ENCODE measurements at regions not wholly inside any gene's neighbourhood (a gene's known extent, or its start where the extent isn't known, plus 50 kb on each side); places are given as distances from the start of the nearest gene placed in this dataset.

DNA sequence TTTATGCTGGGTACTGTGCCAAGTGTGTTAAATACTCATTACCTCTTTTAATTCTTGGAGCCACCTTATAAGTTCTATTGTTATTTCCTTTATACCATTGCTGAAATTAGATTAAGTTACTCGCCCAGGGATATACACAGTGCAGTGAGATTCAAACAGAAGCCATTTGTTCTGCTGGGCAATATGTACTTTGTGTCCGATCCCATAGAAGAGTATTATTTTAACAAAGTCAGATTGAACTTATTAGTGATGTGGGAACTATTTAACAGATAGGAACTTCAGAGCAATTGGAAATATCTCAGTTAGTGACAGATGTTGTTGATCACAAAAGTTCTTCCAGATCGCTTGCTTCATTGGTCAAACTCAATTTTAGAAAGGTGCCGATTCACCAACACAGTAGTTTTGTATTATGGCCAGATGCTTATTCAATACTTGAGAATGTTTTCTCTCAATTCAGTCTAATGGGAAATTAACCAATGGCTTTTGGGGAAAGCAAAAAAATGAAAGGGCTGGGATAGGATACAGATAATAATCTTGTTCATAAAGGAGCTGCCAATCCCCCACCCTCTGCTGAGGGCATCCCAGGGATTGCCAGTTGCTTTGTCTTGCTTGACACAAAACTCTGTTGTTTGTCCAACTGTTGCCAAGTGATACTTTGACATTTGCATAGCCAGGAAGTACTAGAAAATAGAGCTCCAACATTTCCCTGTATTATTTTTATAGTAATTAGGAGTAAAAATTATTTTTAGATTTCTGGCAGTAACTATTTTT lies 94.8 kb upstream of the SEMA6A start:
- 0 to 100% (median 81%) methylated on average over 2 to 4 of the region's 4 CpGs for WGBS, 10 experiments
- ATAC-seq (replicated peaks in 6 of 8), result peak in 3 of 8 experiments; percentile 52 to 91 (median 68)
- in situ Hi-C loops (cut with MboI; ENCODE audit: low pct_unique_long_range_greater_than_20kb in 2 of 9, low sequenced_read_pairs in 9 of 9, unreplicated experiment in 9 of 9), result no loop called here

DNA sequence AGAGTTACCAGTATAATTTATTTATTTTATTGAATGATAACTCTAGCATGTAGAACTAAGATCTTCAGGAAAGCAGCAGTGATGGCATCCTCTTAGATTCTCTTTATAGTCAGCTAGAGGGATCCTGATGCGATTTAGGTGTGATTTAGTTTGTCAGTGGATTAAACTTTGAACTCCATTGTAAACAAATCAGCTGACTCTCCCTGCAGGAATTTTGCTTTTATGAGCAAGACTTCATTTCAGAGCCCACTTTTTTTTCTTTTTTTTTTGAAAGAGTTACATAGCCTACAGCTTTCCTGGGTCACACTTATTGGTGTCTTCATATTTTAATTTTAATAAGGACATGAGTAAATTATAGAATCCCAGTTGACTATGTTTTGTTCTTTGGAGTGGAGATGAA lies 93.8 kb upstream of the SEMA6A start:
- WGBS, 10 experiments, result 0 to 100% (median 71%) methylated on average over 1 of the region's 1 CpG; no CpG with 5 or more reads in 5 of the 10 experiments
- no peak for ATAC-seq (replicated peaks in 6 of 8)
- Histone ChIP-seq H3K4me1 (replicated peaks in 1 of 2) (no peaks in the 10 kb centered on the region), H3K4me3 (no peak overlapping the region), H3K27ac (no peak overlapping the region)
- in situ Hi-C loops (cut with MboI; ENCODE audit: low pct_unique_long_range_greater_than_20kb in 2 of 9, low sequenced_read_pairs in 9 of 9, unreplicated experiment in 9 of 9), result no loop called here

More for the DNA sequence above, 94.8 kb upstream of the SEMA6A start:
- no peak overlapping the region for H3K27ac ChIP-seq
- H3K4me1 ChIP-seq (replicated peaks in 1 of 2), result no peaks in the 10 kb centered on the region
- no peak overlapping the region for H3K4me3 ChIP-seq

DNA sequence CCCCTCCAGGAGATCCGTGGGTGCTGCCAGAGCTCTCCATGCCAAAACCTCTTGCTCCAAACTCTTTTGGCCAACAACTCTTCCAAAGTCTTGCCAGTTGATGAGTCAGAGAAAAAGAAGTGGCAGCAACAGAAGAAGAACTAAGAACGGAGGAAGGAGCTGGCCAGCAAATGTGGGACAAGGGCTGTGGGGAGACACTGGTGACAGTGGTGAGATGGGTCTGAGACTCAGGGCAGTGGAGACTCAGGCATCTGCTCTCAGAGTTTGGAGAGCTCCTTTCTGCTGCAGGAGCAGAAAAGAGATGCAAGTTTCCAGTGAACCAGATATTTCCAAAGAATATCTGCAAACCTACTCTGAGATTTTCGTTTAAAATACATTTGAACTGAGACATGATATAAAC lies 92.3 kb upstream of the SEMA6A start:
- ATAC-seq (replicated peaks in 6 of 8), result no peak
- Histone ChIP-seq H3K4me3 (no peak overlapping the region), H3K27ac (no peak overlapping the region), H3K4me1 (replicated peaks in 1 of 2) (no peaks in the 10 kb centered on the region)
- in situ Hi-C loops (cut with MboI; ENCODE audit: low pct_unique_long_range_greater_than_20kb in 2 of 9, low sequenced_read_pairs in 9 of 9, unreplicated experiment in 9 of 9), result no loop called here
- 0 to 100% (median 72%) methylated on average over 1 to 3 of the region's 3 CpGs; no CpG with 5 or more reads in 1 of the 10 experiments for WGBS, 10 experiments

DNA sequence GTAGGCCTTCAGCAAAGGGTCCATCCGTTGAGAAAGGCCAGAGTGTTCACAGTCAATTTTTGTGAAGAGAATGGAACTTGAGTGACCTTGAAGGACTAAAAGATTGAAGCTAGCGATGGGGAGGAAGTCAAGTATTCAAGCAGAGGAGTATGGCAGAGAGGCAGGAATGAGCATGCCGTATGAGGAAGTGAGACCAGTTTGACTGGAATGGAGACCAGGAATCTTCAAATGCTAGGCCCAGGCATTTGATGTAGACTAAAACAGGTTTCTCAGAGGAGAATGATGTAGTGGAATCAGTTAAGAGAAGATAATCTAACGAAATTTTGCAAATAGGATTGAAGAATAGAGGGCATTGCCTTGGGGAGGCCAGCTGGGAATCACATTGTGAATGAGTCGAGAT lies 90.4 kb upstream of the SEMA6A start:
- ATAC-seq (replicated peaks in 6 of 8), result no peak
- no peak overlapping the region for H3K4me3 ChIP-seq
- in situ Hi-C loops (cut with MboI; ENCODE audit: low pct_unique_long_range_greater_than_20kb in 2 of 9, low sequenced_read_pairs in 9 of 9, unreplicated experiment in 9 of 9), result no loop called here
- WGBS, 10 experiments, result 10 to 95% (median 81%) methylated on average over 2 to 5 of the region's 5 CpGs; no CpG with 5 or more reads in 1 of the 10 experiments
- H3K27ac ChIP-seq, result no peak overlapping the region
- H3K4me1 ChIP-seq (replicated peaks in 1 of 2), result no peaks in the 10 kb centered on the region

DNA sequence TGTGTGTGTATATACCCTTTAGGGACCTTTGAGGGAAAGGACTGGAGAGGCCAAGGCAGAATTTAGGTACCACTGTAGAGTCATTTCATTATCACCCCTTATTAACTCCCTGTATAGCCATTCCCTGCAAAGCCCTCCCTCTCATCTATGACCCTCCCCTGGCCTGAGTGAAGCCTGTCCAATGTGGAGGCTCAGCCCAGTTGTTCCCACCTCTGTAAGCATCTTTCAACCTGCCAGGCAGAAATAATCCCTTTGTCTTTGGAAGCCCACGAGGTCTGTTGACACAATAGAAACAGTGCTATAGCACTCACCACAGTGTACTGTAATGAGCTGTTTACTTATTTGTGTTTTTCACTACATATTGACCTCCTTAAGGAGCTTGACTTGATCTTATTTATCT lies 88.5 kb upstream of the SEMA6A start:
- in situ Hi-C loops (cut with MboI; ENCODE audit: low pct_unique_long_range_greater_than_20kb in 2 of 9, low sequenced_read_pairs in 9 of 9, unreplicated experiment in 9 of 9), result no loop called here
- H3K4me3 ChIP-seq, result no peak overlapping the region
- no peak overlapping the region for H3K27ac ChIP-seq
- WGBS, 10 experiments, result 0 to 60% (median 37%) methylated on average over 1 of the region's 1 CpG; no CpG with 5 or more reads in 4 of the 10 experiments
- H3K4me1 ChIP-seq (replicated peaks in 1 of 2), result no peaks in the 10 kb centered on the region
- no peak for ATAC-seq (replicated peaks in 6 of 8)

DNA sequence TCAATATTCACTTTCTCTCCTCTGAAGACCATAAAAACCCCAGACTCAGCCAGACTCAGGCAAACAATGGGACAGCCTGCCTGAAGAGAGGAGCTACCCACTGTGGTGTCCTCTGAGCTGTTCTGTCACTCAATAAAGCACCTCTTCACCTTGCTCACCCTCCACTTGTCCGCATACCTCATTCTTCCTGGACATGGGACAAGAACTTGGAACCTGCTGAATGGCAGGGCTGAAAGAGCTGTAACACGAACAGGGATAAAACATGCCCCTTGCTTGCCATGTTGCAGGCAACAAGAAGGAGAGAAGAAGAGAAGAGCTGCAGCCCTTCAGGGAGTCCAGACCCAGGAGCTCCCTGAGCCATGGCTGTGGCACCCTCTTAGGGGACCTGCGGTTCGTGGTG lies 86.8 kb upstream of the SEMA6A start:
- H3K27ac ChIP-seq, result no peak overlapping the region
- ATAC-seq (replicated peaks in 6 of 8), result no peak
- in situ Hi-C loops (cut with MboI; ENCODE audit: low pct_unique_long_range_greater_than_20kb in 2 of 9, low sequenced_read_pairs in 9 of 9, unreplicated experiment in 9 of 9), result no loop called here
- WGBS, 10 experiments, result 6 to 100% (median 80%) methylated on average over 1 to 2 of the region's 4 CpGs; no CpG with 5 or more reads in 5 of the 10 experiments
- H3K4me3 ChIP-seq, result no peak overlapping the region
- no peaks in the 10 kb centered on the region for H3K4me1 ChIP-seq (replicated peaks in 1 of 2)

DNA sequence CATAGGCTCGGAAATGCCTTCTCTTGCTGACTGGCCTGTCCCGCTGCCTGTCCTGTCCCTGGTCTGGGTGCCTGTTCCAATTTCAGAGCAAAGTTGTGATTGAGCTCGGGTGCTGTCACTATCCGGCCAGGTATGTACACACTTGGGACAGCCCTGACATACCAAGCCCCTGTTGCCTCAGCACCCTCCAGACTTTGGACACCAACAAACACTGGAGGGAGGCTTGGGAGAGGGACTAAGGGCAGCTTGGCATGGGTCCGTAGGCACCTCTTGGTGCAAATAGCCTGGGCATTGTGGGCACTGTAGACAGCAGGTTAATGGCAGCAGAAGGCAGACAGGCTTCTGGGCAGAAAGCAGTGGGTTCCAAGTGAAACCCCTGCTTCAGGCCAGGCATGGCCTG lies 86.3 kb upstream of the SEMA6A start:
- Histone ChIP-seq H3K4me1 (replicated peaks in 1 of 2) (no peaks in the 10 kb centered on the region), H3K27ac (no peak overlapping the region), H3K4me3 (no peak overlapping the region)
- no peak for ATAC-seq (replicated peaks in 6 of 8)
- in situ Hi-C loops (cut with MboI; ENCODE audit: low pct_unique_long_range_greater_than_20kb in 2 of 9, low sequenced_read_pairs in 9 of 9, unreplicated experiment in 9 of 9), result no loop called here
- WGBS, 10 experiments, result 83 to 100% (median 100%) methylated on average over 1 to 2 of the region's 5 CpGs; no CpG with 5 or more reads in 7 of the 10 experiments

DNA sequence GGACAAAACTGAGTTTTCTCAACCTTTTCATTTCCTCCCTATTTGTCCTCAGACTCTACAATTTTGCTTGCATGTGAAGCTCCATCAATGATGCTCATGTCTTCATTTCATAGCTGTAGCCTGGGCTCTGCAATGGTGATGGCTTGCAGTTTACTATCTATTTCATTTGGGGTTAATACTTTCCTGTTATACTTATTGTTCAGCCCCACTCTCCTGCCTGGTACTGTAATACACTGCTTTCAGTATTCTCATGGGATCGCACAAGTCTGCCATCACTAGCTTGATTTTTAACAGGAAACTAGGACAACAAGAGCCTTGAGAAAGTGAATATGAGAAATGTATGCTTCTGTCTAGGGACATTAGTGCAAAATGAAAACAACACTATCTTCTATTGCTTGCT lies 84.2 kb upstream of the SEMA6A start:
- no peak overlapping the region for H3K4me3 ChIP-seq
- in situ Hi-C loops (cut with MboI; ENCODE audit: low pct_unique_long_range_greater_than_20kb in 2 of 9, low sequenced_read_pairs in 9 of 9, unreplicated experiment in 9 of 9), result no loop called here
- ATAC-seq (replicated peaks in 6 of 8), result no peak
- H3K4me1 ChIP-seq (replicated peaks in 1 of 2), result peaks cover 2 to 8% of the 10 kb centered on the region in 2 donors
- H3K27ac ChIP-seq, result no peak overlapping the region
- 0 to 100% (median 100%) methylated on average over 1 of the region's 1 CpG; no CpG with 5 or more reads in 5 of the 10 experiments for WGBS, 10 experiments

DNA sequence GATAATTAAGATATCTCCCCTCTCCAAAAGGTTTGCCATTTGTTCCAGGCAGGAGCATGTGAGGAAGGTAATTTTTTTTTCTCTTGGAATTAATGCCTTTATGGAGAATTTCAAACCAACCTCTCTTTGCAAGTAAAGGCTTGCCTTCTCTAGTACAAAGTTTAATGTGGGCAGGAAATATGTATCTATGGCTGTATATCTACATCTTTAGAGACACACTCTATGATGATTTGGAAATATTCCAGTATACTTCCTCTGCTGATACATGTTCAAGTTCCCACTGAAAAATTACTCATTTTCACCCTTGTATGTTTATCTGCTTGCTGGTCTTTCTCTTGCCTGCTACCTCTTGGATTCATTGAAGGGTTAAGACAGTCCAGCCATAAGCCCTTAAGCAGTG lies 83.5 kb upstream of the SEMA6A start:
- no peak for ATAC-seq (replicated peaks in 6 of 8)
- Histone ChIP-seq H3K4me1 (replicated peaks in 1 of 2) (peaks cover 7 to 15% of the 10 kb centered on the region in 2 donors), H3K27ac (no peak overlapping the region), H3K4me3 (no peak overlapping the region)
- in situ Hi-C loops (cut with MboI; ENCODE audit: low pct_unique_long_range_greater_than_20kb in 2 of 9, low sequenced_read_pairs in 9 of 9, unreplicated experiment in 9 of 9), result no loop called here

DNA sequence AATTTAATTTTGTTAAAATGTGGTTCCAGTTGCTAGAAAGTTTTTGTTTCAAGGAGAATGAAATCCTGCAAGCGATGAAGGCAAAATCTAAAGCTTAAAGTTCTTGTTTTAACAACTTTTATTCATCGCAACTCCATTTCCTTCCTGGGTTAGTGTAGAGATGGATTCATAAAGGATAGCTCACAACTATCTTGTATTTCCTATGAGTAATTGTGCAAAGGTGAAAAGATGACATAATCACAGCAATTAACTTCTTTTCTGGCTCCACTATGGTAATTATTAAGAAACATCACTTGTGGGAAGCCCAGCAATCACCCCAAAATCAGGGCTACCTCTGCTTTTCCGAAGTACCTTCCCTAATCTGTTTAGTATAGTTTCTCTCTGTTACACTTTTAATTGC lies 80.8 kb upstream of the SEMA6A start:
- no peak for ATAC-seq (replicated peaks in 6 of 8)
- Histone ChIP-seq H3K27ac (no peak overlapping the region), H3K4me1 (replicated peaks in 1 of 2) (peaks cover 20 to 30% of the 10 kb centered on the region in 2 donors), H3K4me3 (no peak overlapping the region)
- in situ Hi-C loops (cut with MboI; ENCODE audit: low pct_unique_long_range_greater_than_20kb in 2 of 9, low sequenced_read_pairs in 9 of 9, unreplicated experiment in 9 of 9), result no loop called here
- WGBS, 10 experiments, result 63 to 100% (median 90%) methylated on average over 1 to 3 of the region's 3 CpGs; no CpG with 5 or more reads in 2 of the 10 experiments

DNA sequence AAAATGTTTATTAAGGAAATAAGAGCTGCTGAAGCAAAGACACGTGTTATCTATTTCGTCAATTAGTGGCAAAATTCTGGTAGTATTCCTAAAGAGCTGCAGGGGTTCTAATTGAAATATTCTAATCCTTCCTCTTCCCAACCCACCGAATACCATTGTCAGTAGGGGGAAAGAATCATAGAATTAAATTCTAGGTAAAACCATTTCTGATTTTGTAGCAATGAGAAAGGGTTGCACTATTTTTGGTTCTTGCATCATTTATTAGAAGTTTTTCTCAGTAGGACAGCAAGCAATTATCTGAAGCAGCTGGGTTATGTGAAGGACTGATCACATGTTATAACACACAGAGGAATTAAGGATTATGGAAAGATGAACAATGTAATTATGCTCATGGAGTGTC lies 80.3 kb upstream of the SEMA6A start:
- Histone ChIP-seq H3K4me1 (replicated peaks in 1 of 2) (peaks cover 20 to 30% of the 10 kb centered on the region in 2 donors), H3K27ac (no peak overlapping the region), H3K4me3 (no peak overlapping the region)
- 0 to 80% (median 50%) methylated on average over 1 to 3 of the region's 3 CpGs; no CpG with 5 or more reads in 1 of the 10 experiments for WGBS, 10 experiments
- no peak for ATAC-seq (replicated peaks in 6 of 8)
- in situ Hi-C loops (cut with MboI; ENCODE audit: low pct_unique_long_range_greater_than_20kb in 2 of 9, low sequenced_read_pairs in 9 of 9, unreplicated experiment in 9 of 9), result no loop called here

DNA sequence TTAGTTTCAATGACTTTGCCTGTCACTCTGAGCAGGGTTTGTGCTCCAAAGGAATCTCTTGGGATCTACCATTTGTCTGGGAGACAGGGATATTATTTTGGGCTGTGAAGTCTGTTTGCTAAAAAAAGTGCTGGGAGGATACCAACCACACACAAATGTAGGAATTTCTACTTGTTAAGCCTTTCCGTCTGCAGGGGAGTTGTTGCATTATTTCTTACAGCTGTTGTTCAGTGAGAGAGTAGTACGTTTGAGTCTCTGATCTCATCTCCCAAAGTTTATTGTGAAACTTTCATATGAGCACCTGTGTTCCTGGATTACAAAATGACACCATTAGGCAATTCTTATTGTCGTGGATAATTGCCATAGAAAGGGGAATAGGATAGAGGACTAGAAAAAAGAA lies 78.3 kb upstream of the SEMA6A start:
- peak in 6 of 8 experiments; percentile 6 to 46 (median 14) for ATAC-seq (replicated peaks in 6 of 8)
- in situ Hi-C loops (cut with MboI; ENCODE audit: low pct_unique_long_range_greater_than_20kb in 2 of 9, low sequenced_read_pairs in 9 of 9, unreplicated experiment in 9 of 9), result no loop called here
- Histone ChIP-seq H3K27ac (peak overlapping the region in 1 of 2 donors; percentile 5), H3K4me3 (no peak overlapping the region), H3K4me1 (replicated peaks in 1 of 2) (peaks cover 20 to 30% of the 10 kb centered on the region in 2 donors)
- 0 to 63% (median 22%) methylated on average over 1 to 3 of the region's 3 CpGs; no CpG with 5 or more reads in 1 of the 10 experiments for WGBS, 10 experiments

DNA sequence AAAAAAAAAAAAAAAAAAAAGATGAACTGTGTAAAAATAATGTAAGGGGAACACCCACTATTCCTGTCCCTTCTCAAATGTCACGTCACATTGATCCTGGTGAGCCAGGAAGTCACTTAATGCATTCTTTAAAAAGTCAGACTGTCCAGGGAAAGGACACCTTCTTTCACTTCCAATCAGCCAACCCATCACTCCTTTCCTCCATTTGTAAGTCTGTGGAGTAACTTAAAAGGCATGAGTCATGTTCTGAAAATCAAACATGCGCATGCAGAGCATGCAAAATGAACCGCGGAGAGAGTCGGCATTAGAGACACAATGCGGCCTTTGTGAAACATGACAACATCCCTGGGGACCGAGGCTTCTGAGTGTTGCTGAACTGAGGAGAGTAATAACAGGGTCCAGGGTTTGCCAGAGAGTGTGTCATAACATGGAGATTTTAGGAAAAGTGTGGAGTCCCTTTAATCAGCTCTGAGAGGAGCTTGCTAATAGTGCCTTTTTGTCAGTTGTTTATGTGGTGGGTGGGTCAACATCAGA lies 77.6 kb upstream of the SEMA6A start:
- peak; percentile 95 to 99 (median 98) for ATAC-seq (replicated peaks in 6 of 8)
- Histone ChIP-seq H3K4me3 (no peak overlapping the region), H3K4me1 (replicated peaks in 1 of 2) (peaks cover 20 to 30% of the 10 kb centered on the region in 2 donors), H3K27ac (peak overlapping the region; percentile 5 to 64)
- in situ Hi-C loops (cut with MboI; ENCODE audit: low pct_unique_long_range_greater_than_20kb in 2 of 9, low sequenced_read_pairs in 9 of 9, unreplicated experiment in 9 of 9), result no loop called here
- WGBS, 10 experiments, result 0 to 29% (median 3%) methylated on average over 1 to 7 of the region's 7 CpGs; no CpG with 5 or more reads in 1 of the 10 experiments

Measured in motor neuron (in vitro differentiated cells).